ENCODE measurements at regions not wholly inside any gene's neighbourhood (a gene's known extent, or its start where the extent isn't known, plus 50 kb on each side); places are given as distances from the start of the nearest gene placed in this dataset.

DNA sequence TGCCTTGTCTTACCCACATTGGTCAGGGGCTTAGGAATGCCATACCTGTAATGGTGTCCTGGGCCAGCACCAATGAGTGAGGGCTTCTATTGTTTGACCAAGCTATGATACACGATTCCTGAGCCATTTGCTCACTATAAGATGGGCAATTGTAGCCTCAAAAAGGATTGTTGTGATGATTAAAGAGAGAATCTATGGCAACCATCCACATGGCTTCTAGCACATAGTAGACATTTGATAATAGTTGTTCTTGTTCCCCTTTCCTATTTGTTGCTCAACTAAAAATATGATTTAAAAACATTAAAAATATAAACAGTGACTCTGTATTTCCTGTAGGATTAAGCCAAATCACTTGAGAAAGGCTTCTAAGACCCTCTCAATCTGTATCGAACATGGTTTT, 366.1 kb downstream of the PCNX1 start:
- Histone ChIP-seq H3K4me2 (ENCODE audit: insufficient read depth, low read length) (no peak overlapping the region), H3K27me3 (ENCODE audit: control insufficient read depth in 2 of 2, insufficient read depth in 2 of 2, low read length in 2 of 2) (peaks cover 0 to 3% of the 10 kb centered on the region in 2 experiments; a peak in 1 of 5 replicates), H3K36me3 (ENCODE audit: control insufficient read depth, insufficient read depth, low read length) (no peaks in the 10 kb centered on the region), H3K4me1 (replicated peaks in 1 of 2; ENCODE audit: control insufficient read depth in 2 of 2, insufficient read depth in 2 of 2, low read length in 2 of 2) (no peaks in the 10 kb centered on the region), H3K9me3 (replicated peaks; ENCODE audit: control insufficient read depth, insufficient read depth, low read depth, low read length) (no peaks in the 10 kb centered on the region), H2AFZ (ENCODE audit: low read depth, low read length) (no peak overlapping the region), H4K20me1 (replicated peaks; ENCODE audit: control insufficient read depth, insufficient read depth, low read length) (no peaks in the 10 kb centered on the region), H3K9me1 (ENCODE audit: control insufficient read depth, insufficient read depth, low read length) (no peaks in the 10 kb centered on the region), H3K9ac (ENCODE audit: insufficient read depth in 1 of 2, low read depth in 2 of 2, low read length in 2 of 2) (no peak overlapping the region), H3K4me3 (no peak overlapping the region), H3K27ac (ENCODE audit: extremely low read depth, low read depth, low read length) (no peak overlapping the region), H3K79me2 (ENCODE audit: control insufficient read depth, insufficient read depth, low read length) (no peaks in the 10 kb centered on the region)
- no TSS peak for BruUV-seq (replicated peaks)
- 0% methylated on average over 2 of the region's 2 CpGs for WGBS (ENCODE audit: insufficient coverage, low coverage, missing lambda C conversion rate)
- TF ChIP-seq ZBTB1 (CRISPR knock-in tag; IDR thresholded peaks at IDR 0.05; ENCODE audit: borderline replicate concordance, low read depth) (no peak), ZNF384 (IDR thresholded peaks at IDR 0.05; ENCODE audit: low read depth, low read length) (no peak), ETV1 (tag; conservative IDR thresholded peaks at IDR 0.05; ENCODE audit: low read depth) (no peak), NELFE (IDR thresholded peaks at IDR 0.05; ENCODE audit: insufficient read depth, insufficient read length) (no peak), BACH1 (tag; IDR thresholded peaks at IDR 0.05) (no peak), SRSF7 (optimal IDR thresholded peaks at IDR 0.05; ENCODE audit: low read depth, low read length) (no peak)
- TF ChIP-seq, protein P1, sequence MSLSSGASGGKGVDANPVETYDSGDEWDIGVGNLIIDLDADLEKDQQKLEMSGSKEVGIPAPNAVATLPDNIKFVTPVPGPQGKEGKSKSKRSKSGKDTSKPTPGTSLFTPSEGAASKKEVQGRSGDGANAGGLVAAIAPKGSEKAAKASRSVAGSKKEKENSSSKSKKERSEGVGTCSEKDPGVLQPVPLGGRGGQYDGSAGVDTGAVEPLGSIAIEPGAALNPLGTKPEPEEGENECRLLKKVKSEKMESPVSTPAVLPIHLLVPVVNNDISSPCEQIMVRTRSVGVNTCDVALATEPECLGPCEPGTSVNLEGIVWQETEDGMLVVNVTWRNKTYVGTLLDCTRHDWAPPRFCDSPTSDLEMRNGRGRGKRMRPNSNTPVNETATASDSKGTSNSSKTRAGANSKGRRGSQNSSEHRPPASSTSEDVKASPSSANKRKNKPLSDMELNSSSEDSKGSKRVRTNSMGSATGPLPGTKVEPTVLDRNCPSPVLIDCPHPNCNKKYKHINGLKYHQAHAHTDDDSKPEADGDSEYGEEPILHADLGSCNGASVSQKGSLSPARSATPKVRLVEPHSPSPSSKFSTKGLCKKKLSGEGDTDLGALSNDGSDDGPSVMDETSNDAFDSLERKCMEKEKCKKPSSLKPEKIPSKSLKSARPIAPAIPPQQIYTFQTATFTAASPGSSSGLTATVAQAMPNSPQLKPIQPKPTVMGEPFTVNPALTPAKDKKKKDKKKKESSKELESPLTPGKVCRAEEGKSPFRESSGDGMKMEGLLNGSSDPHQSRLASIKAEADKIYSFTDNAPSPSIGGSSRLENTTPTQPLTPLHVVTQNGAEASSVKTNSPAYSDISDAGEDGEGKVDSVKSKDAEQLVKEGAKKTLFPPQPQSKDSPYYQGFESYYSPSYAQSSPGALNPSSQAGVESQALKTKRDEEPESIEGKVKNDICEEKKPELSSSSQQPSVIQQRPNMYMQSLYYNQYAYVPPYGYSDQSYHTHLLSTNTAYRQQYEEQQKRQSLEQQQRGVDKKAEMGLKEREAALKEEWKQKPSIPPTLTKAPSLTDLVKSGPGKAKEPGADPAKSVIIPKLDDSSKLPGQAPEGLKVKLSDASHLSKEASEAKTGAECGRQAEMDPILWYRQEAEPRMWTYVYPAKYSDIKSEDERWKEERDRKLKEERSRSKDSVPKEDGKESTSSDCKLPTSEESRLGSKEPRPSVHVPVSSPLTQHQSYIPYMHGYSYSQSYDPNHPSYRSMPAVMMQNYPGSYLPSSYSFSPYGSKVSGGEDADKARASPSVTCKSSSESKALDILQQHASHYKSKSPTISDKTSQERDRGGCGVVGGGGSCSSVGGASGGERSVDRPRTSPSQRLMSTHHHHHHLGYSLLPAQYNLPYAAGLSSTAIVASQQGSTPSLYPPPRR (CRISPR knock-in tag; IDR thresholded peaks at IDR 0.05; ENCODE audit: borderline replicate concordance): no peak
- TF ChIP-seq, protein P2, sequence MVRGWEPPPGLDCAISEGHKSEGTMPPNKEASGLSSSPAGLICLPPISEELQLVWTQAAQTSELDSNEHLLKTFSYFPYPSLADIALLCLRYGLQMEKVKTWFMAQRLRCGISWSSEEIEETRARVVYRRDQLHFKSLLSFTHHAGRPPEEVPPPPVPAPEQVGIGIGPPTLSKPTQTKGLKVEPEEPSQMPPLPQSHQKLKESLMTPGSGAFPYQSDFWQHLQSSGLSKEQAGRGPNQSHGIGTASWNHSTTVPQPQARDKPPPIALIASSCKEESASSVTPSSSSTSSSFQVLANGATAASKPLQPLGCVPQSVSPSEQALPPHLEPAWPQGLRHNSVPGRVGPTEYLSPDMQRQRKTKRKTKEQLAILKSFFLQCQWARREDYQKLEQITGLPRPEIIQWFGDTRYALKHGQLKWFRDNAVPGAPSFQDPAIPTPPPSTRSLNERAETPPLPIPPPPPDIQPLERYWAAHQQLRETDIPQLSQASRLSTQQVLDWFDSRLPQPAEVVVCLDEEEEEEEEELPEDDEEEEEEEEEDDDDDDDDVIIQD (CRISPR knock-in tag; IDR thresholded peaks at IDR 0.05): no peak
- TF ChIP-seq, protein P3, sequence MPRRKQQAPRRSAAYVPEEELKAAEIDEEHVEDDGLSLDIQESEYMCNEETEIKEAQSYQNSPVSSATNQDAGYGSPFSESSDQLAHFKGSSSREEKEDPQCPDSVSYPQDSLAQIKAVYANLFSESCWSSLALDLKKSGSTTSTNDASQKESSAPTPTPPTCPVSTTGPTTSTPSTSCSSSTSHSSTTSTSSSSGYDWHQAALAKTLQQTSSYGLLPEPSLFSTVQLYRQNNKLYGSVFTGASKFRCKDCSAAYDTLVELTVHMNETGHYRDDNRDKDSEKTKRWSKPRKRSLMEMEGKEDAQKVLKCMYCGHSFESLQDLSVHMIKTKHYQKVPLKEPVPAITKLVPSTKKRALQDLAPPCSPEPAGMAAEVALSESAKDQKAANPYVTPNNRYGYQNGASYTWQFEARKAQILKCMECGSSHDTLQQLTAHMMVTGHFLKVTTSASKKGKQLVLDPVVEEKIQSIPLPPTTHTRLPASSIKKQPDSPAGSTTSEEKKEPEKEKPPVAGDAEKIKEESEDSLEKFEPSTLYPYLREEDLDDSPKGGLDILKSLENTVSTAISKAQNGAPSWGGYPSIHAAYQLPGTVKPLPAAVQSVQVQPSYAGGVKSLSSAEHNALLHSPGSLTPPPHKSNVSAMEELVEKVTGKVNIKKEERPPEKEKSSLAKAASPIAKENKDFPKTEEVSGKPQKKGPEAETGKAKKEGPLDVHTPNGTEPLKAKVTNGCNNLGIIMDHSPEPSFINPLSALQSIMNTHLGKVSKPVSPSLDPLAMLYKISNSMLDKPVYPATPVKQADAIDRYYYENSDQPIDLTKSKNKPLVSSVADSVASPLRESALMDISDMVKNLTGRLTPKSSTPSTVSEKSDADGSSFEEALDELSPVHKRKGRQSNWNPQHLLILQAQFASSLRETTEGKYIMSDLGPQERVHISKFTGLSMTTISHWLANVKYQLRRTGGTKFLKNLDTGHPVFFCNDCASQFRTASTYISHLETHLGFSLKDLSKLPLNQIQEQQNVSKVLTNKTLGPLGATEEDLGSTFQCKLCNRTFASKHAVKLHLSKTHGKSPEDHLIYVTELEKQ (CRISPR knock-in tag; IDR thresholded peaks at IDR 0.05): no peak
- in situ Hi-C loops (cut with MboI) (no loop called here), intact Hi-C loops (cut with micrococcal nuclease) (no loop called here)
- FAIRE-seq (no peak), DNase-seq (ENCODE audit: extremely low read depth in 1 of 4, low spot score in 3 of 4) (no peak), ATAC-seq (no peak)
- ChIA-PET POLR2A (no interaction called here), CTCF (ENCODE audit: low intra/inter-chr PET ratio) (no interaction called here)

All from K562 (cell line).